ENCODE measurements at regions not wholly inside any gene's neighbourhood (a gene's known extent, or its start where the extent isn't known, plus 50 kb on each side); places are given as distances from the start of the nearest gene placed in this dataset.
"Not testable (repeated sequence)": the region's sequence is repeated elsewhere in the genome, so short reads cannot be mapped to it uniquely, and the experiment has no call there.

DNA sequence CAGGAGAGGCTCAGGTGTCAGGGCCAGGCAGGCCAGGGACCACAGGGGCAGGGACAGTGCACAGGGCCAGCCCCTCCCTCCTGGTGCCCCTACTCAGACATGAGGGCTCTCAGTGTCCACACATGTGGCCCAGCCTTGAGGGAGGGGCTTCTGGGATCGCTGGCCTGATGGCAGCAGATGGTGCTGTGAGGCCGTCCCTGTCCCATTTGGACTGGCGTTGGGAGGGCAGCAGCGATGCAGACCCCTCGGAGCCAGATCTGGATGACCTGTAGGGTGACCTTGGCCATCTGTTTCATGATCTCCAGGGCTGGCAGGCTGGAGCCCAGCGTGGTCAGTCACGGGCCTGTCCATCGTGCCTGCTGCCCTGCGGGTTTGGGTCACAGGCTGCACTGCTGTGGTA, 377.6 kb downstream of the TMEM121 start:
- no peak for DNase-seq (ENCODE audit: low spot score)

DNA sequence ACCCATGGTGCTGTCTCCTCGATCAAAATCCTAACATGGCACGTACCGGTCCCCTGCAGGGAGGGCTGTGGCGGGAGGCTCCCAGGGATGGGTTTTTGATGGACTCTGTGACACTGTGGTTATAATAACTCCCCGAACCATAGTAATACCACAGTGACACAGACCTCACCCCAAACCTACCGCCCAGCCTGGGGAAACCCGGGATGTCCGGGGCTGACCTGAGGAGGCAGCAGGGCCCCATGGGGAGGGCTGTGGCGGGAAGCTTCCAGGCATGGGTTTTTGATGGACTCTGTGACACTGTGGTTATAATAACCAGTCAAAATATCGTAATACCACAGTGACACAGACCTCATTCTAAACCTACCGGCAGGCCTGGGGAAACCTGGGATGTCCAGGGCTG, 378.0 kb downstream of the TMEM121 start:
- no peak for DNase-seq (ENCODE audit: low spot score)

DNA sequence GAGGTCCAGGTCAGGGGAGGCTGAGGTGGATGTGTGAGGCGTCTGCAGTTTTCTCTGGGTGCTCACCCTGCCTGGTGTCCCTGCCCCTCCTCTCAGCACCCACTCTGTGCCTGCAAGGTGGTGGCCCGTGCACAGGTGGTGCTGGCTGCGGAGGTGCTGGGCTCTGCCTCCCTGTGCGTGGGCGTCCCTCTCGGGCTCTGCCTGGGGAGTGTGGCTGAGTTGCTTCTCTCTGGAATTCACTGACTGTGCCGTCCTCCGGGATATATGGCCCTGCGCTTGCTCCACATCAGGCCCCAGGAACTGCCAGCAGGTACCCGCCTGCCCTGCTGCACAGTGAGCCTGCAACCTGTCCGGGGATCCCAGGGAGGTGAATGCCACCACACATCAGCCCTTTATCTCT, 379.1 kb downstream of the TMEM121 start:
- no peak for DNase-seq (ENCODE audit: low spot score)

DNA sequence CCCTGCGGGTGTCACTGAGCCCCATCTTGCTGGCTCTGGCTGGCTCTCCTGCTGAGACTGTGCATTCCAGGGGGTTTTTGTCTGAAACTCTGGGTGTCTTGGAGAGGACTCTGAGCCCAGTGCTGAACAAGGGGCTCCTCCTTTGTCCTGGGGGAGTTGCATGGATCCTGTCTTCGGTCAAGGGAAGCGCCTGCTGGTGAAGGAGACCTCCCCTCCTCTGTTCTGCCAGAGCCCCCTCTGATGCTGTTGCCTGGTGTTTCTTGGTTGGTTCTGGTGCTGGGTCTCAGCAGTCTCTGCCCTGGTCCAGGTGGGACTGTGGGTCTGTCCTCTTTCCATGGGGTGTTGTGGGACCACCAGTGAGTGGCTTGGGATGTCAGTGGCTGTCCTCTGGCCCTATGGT, 380.9 kb downstream of the TMEM121 start:
- DNase-seq (ENCODE audit: low spot score): no peak

DNA sequence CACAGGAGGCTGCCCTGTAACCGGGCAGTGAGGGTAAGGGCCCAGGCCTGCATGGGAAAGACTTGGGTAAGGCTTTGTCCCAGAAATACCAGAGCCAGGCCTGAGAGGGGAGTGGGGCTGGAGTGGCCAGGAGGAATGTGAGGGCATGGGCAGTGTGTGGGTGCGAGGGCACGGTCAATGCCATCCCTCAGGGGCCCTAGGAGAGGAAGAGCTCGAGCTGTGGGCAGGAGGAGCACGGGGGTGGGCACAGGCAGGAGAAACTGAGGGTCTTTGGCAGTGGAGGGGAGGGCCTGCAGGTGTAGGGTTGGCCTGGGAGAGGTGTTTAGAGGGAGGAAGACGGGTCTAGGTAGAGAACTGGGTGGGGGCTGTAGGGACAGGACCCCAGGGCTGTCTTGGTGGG, 381.6 kb downstream of the TMEM121 start:
- no peak for DNase-seq (ENCODE audit: low spot score)

DNA sequence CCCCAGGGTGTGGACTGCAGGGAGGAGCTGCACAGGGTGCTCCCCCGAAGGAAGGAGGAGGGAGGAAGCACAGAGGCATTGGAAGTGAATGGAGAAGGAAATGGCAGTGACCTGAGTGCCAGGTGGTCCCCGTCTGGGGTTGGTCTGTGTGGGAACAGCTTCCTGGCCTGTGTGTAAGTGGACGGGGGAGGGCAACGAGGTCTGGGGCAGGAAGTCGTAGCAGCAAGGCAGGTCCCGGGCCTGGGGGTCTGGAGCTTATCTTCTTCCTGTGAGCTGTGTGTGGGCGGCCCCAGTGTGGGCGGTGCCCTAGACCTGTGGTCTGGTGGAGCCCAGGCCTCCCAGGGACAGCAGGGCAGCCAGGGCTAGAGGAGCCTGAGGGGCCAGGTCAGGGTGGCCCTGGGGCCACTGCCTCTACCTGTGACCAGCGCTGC, 382.1 kb downstream of the TMEM121 start:
- DNase-seq (ENCODE audit: low spot score): no peak

DNA sequence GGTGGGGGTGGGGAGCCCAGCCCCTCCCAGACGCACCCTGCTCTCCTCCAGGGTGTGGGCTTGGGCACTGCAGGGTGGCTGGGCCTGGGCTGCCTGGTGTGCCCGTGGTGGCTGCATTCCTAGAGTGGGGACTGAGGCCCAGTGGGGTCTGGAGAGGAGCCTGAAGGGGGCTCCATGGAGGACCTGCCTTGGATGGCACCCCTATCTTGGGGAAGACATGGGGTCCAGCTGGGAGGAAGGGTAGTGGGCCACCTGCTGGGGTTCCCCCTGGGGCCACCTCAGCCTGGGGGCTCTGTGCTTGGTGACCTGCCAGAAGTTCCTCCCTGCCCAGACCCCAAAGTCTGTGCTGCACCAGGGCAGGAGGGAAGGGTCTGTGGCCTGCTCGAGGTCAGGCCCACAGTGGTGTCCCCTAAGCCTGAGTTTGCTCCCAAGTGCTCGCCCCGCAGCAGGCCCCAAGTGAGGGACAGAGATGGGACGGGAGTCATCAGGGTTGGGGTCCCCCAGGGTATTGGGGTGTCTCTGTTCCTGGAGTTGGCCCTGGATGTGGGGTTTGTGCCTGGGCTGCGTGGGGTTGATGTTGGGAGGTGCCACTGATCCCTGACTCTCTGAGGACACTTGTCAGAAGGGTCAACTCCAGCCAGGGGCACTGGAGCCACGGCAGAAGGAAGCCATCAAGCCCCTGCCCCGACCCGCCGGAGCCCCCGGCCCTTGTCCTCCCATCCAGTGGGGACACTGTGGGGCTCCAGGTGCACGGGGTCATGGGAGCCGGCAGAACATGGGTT, 382.9 kb downstream of the TMEM121 start:
- no peak for DNase-seq (ENCODE audit: low spot score)

DNA sequence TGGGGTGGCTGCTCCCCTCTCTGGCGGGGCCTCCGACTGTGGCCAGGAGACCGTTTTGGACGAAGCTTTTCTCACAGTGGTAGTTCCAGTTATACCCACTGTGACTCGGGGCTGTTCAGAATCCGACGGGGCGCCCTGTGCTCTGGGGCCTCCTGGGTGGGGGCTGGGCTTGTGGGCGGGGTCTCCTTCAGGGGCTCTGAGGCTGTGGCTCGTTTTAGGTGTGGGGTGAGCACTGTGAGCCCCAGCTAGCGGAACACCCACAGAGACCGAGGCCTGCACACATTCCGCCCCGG, 383.4 kb downstream of the TMEM121 start:
- not testable (repeated sequence) for DNase-seq (ENCODE audit: low spot score)

DNA sequence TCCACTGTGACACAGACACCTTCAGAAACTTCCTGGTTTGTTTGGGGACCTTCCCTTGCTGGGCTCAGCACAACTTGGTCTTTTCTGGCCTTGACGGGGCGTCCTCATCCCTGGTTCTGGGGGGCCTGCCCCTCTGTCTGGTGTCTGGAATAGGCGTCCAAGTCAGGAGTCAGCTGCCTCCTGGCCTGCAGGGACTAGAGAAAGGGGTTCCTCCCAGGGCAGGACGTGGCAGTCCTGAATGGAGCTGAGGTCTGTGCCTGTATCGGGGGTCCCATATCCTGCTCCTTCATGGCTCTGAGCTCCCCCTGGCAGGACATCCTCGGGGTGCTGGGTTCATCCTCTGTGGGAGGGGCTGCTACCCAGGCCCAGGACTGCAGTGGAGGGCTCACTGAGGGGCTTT, 384.0 kb downstream of the TMEM121 start:
- DNase-seq (ENCODE audit: low spot score): no peak

DNA sequence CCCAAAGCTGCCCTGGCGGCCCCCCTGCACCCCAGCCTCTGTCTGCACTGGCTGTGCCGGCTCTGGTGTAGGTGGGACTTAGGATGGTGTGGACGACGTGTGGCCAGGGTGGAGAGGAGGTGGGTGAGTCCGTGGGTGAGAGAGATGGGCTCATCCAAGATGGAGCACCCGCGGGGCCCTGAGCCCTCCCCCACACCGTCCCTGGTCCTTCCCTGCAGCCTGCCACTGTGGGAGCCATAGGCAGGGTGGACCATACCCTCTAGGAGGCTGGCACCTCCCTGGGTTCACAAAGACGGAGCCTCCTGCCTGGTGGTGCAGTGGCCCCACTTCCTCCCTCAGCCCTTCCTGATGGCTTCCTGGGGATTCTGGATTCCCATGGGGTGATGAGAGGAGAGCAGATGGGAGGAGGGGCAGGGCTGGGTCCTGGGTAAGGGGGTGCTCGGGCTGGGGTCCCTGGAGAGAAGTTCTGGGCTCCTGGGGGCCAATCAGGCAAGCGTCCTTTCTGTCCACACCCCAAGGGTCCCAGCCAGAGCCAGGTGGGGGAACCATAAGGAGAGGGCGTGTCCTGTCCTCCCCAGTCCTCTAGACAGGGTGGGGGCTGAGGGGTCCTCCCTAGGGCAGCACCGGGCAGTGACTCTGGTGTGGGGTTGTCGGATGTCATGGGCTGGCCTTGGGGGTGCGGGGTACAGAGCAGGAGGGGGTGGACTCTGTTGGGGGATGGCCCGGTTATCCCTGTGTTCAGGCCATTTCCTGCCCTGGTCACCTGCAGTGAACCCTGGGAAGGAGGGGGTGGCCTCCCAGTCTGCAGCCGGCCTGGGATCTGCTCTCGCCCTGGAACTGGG, 384.8 kb downstream of the TMEM121 start:
- DNase-seq (ENCODE audit: low spot score): no peak

DNA sequence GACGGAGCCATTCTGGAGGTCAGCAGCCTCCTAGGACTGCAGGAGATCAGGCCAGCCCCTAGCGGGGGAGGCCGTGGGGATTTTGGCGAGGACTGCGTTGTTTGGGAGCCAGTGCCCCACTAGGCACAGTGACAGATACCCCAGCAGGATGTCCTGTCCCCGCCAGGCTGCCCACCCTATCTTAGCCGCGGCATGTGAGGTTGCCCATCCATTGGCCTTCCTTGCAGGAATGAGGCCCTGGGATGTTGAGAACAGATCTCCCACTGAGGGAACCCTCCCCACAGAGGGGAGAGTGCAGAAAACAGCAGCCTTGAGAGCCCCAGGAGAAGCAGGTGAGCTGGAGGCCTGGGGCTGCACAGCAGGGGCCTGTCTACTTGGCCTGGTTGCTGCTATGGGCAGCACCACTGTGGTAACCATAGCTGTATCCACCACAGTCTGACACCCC, 385.5 kb downstream of the TMEM121 start:
- DNase-seq (ENCODE audit: low spot score): not testable (repeated sequence)

DNA sequence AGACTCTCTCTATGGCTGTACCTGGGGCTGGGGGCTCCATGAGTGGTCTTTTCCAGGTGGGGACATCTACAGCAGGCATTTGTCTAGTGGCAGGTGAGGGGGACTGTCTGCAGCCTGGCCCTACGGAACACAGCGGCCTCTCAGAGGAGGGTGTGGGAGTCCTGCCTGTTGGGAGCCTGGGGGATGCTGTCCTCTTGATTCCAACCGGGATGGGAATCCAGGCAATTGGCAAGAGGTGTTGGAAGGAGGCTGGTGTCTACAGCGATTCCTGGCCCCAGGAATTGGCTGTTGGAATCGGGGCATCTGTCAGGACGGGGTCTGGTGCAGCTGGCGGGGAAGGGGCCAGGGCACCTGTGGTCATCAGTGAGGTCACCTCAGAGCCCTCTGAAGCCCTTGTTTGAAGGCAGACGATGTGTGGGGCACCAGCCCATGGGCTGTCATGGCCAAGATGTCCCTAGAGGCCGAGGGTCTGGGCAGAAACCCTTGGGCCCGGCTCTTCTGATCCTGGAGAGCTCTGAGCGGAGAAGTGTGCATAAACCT, 386.3 kb downstream of the TMEM121 start:
- no peak for DNase-seq (ENCODE audit: low spot score)

DNA sequence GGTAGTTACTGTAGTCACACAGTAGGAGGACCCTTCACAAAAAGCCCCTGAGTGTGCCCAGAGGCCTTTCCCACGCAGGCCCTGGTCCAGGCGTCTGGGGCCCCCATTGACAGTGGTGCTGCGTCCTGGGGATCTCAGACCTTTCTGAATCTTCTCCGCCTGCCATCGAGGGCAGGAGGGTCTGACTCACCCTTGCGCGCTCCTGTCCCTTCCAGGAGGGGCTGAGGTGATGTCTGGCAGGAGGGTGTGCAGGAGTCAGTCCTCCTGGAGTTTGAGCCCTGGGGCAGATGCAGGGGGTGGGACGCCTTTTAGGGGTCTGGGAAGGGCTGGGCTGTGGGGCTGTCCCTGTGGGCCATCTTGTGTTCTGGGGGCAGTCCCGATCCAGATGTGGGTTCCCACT, 386.8 kb downstream of the TMEM121 start:
- no peak for DNase-seq (ENCODE audit: low spot score)

DNA sequence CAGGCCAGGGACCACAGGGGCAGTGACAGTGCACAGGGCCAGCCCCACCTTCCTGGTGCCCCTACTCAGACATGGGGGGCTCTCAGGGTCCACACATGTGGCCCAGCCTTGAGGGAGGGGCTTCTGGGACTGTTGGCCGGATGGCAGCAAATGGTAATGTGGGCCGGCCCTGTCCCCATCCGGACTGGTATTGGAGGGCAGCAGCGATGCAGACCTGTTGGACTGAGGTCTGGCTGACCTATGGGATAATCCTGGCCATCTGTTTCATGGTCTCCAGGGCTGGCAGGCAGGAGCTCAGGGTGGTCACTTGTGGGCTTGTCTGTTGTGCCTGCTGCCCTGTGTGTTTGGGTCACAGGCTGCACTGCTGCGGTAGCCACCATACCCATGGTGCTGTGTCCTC, 387.5 kb downstream of the TMEM121 start:
- no peak for DNase-seq (ENCODE audit: low spot score)

DNA sequence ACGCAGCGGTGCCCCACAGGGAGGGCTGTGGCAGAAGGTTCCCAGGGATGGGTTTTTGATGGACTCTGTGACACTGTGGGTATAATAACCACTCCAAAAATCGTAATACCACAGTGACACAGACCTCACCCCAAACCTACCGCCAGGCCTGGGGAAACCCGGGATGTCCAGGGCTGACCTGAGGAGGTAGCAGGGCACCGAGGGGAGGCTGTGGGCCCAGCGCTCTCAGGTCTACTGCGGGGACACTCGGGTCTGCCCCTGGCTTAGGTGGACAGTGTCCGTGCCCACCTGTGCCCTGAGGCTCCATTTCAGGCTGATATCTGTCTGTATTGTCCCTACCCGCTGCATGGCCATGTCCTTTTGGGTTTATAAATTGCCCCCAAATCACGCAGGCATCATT, 387.9 kb downstream of the TMEM121 start:
- DNase-seq (ENCODE audit: low spot score): not testable (repeated sequence)

DNA sequence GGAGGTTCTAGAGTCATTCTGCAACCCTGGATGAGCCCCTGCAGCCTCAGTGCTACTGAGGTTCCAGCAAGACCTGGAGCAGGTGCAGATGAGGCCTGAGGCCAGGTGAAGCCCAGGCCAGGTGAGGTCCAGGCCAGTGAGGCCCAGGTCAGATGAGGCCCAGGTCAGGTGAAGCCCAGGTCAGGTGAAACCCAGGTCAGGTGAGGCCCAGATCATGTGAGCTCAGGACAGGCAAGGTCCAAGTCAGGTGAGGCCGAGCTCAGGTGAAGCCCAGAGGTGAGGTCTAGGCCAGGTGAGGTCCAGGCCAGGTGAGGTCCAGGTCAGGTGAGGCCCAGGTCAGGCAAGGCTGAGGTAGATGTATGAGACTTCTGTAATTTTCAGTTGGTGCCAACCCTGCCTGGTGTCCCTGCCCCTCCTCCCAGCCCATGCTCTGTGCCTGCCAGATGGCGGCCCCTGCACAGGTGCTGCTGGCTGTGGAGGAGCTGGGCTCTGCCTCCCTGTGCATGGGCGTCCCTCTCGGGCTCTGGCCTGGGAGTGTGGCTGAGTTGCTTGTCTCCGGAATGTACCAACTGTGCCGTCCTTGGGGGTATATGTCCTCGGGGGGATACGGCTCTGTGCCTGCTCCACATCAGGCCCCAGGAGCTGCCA, 388.5 kb downstream of the TMEM121 start:
- DNase-seq (ENCODE audit: low spot score): no peak

DNA sequence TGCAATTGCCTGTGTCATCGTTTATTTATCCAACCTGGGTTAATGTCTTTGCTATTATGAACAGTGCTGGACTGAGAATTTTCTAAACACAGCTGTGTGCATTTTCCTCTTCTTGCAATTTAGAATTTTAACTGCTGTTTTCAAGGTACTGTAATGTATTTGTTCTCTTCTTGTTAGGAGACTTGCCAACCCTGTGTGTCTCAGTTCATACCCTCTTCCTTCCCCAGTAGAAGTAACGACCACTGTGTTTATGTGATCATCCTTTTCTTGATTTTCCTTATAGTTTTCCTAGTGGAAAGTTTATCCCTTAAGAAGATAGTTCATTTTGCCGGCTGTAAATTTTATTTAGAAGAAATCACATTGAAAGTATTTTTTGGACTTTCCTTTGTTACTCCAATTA, 389.2 kb downstream of the TMEM121 start:
- DNase-seq (ENCODE audit: low spot score): not testable (repeated sequence)

DNA sequence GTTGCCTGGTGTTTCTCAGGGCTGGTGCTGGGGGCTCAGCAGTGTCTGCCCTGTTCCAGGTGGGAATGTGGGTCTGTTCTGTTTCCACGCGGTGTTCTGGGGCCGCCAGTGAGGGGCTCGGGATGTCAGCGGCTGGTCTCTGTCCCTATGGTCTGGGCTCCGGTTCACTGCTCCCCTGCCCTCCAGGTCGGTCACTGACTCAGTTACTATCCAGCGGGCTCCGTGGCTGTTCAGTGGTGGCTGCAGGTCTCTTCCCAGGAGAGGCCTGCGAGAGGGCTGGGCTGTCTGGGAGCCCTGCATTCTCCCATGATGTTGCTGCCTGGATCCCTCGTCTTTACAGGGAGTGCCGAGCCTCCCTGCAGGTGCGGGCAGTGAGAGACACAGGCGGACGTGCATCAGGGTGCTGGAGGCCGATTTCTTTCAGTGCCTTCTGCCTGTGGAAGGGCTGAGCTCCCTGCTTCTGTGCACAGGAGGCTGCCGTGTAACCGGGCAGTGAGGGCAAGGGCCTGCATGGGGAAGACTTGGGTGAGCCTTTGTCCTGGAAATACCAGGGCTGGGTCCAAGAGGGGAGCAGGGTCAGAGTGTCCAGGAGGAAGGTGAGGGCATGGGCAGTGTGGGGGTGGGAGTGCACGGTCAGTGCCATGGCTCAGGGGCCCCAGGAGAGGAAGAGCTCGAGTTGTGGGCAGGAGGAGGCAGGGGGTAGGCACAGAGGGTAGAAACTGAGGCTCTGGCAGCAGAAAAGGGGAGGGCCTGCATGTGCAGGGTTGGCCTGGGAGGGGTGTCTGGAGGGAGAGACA, 391.0 kb downstream of the TMEM121 start:
- not testable (repeated sequence) for DNase-seq (ENCODE audit: low spot score)

DNA sequence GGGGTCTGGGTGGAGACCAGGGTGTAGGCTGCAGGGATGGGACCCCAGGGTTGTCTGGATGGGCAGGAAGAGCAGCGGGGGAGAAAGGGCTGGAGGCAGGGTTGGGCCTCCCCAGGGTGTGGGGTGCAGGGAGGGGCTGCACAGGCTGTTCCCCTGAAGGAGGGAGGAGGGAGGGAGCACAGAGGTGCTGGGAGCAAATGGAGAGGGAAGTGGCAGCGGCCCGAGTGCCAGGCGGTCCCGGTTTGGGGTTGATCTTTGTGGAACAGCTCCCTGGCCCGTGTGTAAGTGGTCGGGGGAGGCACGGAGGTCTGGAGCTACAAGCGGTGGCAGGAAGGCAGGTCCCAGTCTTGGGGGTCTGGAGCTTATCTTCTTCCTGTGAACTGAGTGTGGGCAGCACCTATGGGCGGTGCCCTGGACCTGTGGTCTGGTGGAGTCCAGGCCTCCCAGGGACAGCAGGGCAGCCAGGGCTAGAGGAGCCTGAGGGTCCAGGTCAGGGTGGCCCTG, 391.6 kb downstream of the TMEM121 start:
- no peak for DNase-seq (ENCODE audit: low spot score)

DNA sequence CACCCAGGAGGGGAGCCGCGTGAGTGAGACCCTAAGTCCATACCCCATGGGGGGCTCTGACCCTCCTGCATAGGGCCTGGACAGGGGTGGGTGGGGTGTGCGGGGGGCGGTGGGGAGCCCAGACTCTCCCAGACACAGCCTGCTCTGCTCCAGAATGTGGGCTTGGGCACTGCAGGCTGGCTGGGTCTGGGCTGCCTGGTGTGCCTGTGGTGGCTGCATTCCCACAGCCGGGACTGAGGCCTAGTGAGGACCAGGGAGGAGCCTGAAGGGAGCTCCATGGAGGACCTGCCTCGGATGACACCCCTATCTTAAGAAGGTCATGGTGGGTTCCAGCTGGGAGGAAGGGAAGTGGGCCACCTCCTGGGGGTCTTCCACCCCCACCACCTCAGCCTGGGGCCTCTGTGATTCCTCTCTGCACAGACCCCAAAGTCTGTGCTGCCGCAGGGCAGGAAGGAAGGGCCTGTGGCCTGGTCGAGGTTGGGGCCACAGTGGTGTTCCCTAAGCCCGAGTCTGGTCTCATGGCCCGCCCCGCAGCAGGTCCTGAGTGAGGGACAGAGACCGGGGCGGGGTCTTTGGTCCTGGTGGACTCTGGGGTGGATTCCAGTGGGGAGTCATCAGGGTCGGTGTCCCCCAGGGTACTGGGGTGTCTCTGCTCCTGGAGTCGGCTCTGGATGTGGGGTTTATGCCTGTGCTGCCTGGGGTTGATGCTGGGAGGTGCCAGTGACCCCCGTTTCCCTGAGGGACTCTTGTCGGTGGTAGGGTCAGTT, 392.3 kb downstream of the TMEM121 start:
- no peak for DNase-seq (ENCODE audit: low spot score)
